Effector memory CD4-positive, alpha-beta T cell (primary cell): ENCODE measurements at regions not wholly inside any gene's neighbourhood (a gene's known extent, or its start where the extent isn't known, plus 50 kb on each side); places are given as distances from the start of the nearest gene placed in this dataset.
"Not testable (repeated sequence)": the region's sequence is repeated elsewhere in the genome, so short reads cannot be mapped to it uniquely, and the experiment has no call there.

Source experiments
- DNase-seq, 3 donors: peaks; one replicate each; pipeline ENCODE4 v3.0.0-alpha.2; 2020
- H3K27ac ChIP-seq: 2 replicates; pipeline ENCODE4 v1.7.0; 2013; ENCODE audit warnings: mild to moderate bottlenecking, low read length, moderate library complexity; ENCODE audit not compliant: insufficient read depth, poor library complexity, severe bottlenecking
- H3K27me3 ChIP-seq: replicated peaks from 2 replicates; pipeline ENCODE4 v1.7.0; 2013; ENCODE audit warnings: mild to moderate bottlenecking, low read length; ENCODE audit not compliant: insufficient read depth, control insufficient read depth, poor library complexity, severe bottlenecking
- H3K36me3 ChIP-seq: 2 replicates; pipeline ENCODE4 v1.7.0; 2013; ENCODE audit warnings: mild to moderate bottlenecking, low read length, moderate library complexity; ENCODE audit not compliant: control insufficient read depth, insufficient read depth
- H3K4me1 ChIP-seq: 2 replicates; pipeline ENCODE4 v1.7.0; 2013; ENCODE audit warnings: low read length, mild to moderate bottlenecking; ENCODE audit not compliant: control insufficient read depth, insufficient read depth, poor library complexity, severe bottlenecking
- H3K4me3 ChIP-seq: 2 replicates; pipeline ENCODE4 v1.7.0; 2013; ENCODE audit warnings: low read length, low read depth, mild to moderate bottlenecking; ENCODE audit not compliant: insufficient read depth, poor library complexity, severe bottlenecking
- H3K9me3 ChIP-seq: 2 replicates; pipeline ENCODE4 v1.7.0; 2013; ENCODE audit warnings: mild to moderate bottlenecking, low read length, moderate library complexity; ENCODE audit not compliant: control insufficient read depth

- Histone ChIP-seq H3K36me3 (no peaks in the 10 kb centered on the region), H3K4me3 (no peak overlapping the region), H3K9me3 (no peaks in the 10 kb centered on the region), H3K4me1 (no peaks in the 10 kb centered on the region), H3K27me3 (no peaks in the 10 kb centered on the region), H3K27ac (no peak overlapping the region)
- no peak for DNase-seq
Observed at GRCh38 chr1:157364612-157365011, 187.7 kb downstream of the FCRL5 start.

- Histone ChIP-seq H3K27ac (no peak overlapping the region), H3K4me3 (no peak overlapping the region), H3K36me3 (no peaks in the 10 kb centered on the region), H3K27me3 (no peaks in the 10 kb centered on the region), H3K9me3 (no peaks in the 10 kb centered on the region), H3K4me1 (no peaks in the 10 kb centered on the region)
- no peak for DNase-seq
Observed at GRCh38 chr1:157363660-157364140, 188.6 kb downstream of the FCRL5 start.

GRCh38 chr1:157360023-157360390, 192.3 kb downstream of the FCRL5 start:
- no peak overlapping the region for H3K4me3 ChIP-seq
- no peaks in the 10 kb centered on the region for H3K9me3 ChIP-seq
- no peak for DNase-seq
- no peaks in the 10 kb centered on the region for H3K36me3 ChIP-seq
- H3K4me1 ChIP-seq = no peaks in the 10 kb centered on the region
- no peaks in the 10 kb centered on the region for H3K27me3 ChIP-seq
- H3K27ac ChIP-seq = no peak overlapping the region

GRCh38 chr1:157359314-157360022, 192.8 kb downstream of the FCRL5 start:
- H3K36me3 ChIP-seq = no peaks in the 10 kb centered on the region
- no peak overlapping the region for H3K27ac ChIP-seq
- no peaks in the 10 kb centered on the region for H3K27me3 ChIP-seq
- no peak for DNase-seq
- no peaks in the 10 kb centered on the region for H3K4me1 ChIP-seq
- no peaks in the 10 kb centered on the region for H3K9me3 ChIP-seq
- H3K4me3 ChIP-seq = no peak overlapping the region

- H3K4me3 ChIP-seq = no peak overlapping the region
- no peaks in the 10 kb centered on the region for H3K4me1 ChIP-seq
- no peak for DNase-seq
- no peak overlapping the region for H3K27ac ChIP-seq
- H3K27me3 ChIP-seq = no peaks in the 10 kb centered on the region
- no peaks in the 10 kb centered on the region for H3K9me3 ChIP-seq
- no peaks in the 10 kb centered on the region for H3K36me3 ChIP-seq
Observed at GRCh38 chr1:157357111-157357510, 195.2 kb downstream of the FCRL5 start.

GRCh38 chr1:157356601-157357000, 195.7 kb downstream of the FCRL5 start:
- no peaks in the 10 kb centered on the region for H3K9me3 ChIP-seq
- H3K4me3 ChIP-seq = no peak overlapping the region
- no peaks in the 10 kb centered on the region for H3K36me3 ChIP-seq
- no peak overlapping the region for H3K27ac ChIP-seq
- no peaks in the 10 kb centered on the region for H3K4me1 ChIP-seq
- no peak for DNase-seq
- no peaks in the 10 kb centered on the region for H3K27me3 ChIP-seq

- no peak overlapping the region for H3K27ac ChIP-seq
- H3K36me3 ChIP-seq = no peaks in the 10 kb centered on the region
- DNase-seq = no peak
- H3K27me3 ChIP-seq = no peaks in the 10 kb centered on the region
- H3K4me1 ChIP-seq = no peaks in the 10 kb centered on the region
- H3K9me3 ChIP-seq = no peaks in the 10 kb centered on the region
- no peak overlapping the region for H3K4me3 ChIP-seq
Observed at GRCh38 chr1:157353546-157353945, 198.8 kb downstream of the FCRL5 start.

GRCh38 chr1:157352817-157353408, 199.4 kb downstream of the FCRL5 start:
- H3K4me3 ChIP-seq = no peak overlapping the region
- no peaks in the 10 kb centered on the region for H3K4me1 ChIP-seq

GRCh38 chr1:157352216-157352615, 200.1 kb downstream of the FCRL5 start:
- no peaks in the 10 kb centered on the region for H3K36me3 ChIP-seq
- DNase-seq = no peak
- H3K4me1 ChIP-seq = no peaks in the 10 kb centered on the region
- H3K27me3 ChIP-seq = no peaks in the 10 kb centered on the region
- H3K4me3 ChIP-seq = no peak overlapping the region
- no peak overlapping the region for H3K27ac ChIP-seq
- no peaks in the 10 kb centered on the region for H3K9me3 ChIP-seq

More at GRCh38 chr1:157352817-157353408, 199.4 kb downstream of the FCRL5 start:
- Histone ChIP-seq H3K27me3 (no peaks in the 10 kb centered on the region), H3K27ac (no peak overlapping the region), H3K9me3 (no peaks in the 10 kb centered on the region), H3K36me3 (no peaks in the 10 kb centered on the region)
- no peak for DNase-seq

- H3K4me3 ChIP-seq, DNase-seq, H3K27me3 ChIP-seq, H3K4me1 ChIP-seq, H3K36me3 ChIP-seq, H3K9me3 ChIP-seq, H3K27ac ChIP-seq: not testable (repeated sequence)
Observed at GRCh38 chr1:157351800-157352199, 200.5 kb downstream of the FCRL5 start.
